Left lobe of liver (tissue), 2 donors: ENCODE measurements at regions not wholly inside any gene's neighbourhood (a gene's known extent, or its start where the extent isn't known, plus 50 kb on each side); places are given as distances from the start of the nearest gene placed in this dataset.

Experiments used
- ATAC-seq: fragments of 200-7000 bp; cut with Tn5 transposase; one replicate; pipeline ENCODE4 v1.9.1; 2020; ENCODE audit warnings: mild to moderate bottlenecking, moderate library complexity
- DNase-seq: peaks from one replicate; pipeline ENCODE4 v3.0.0-alpha.2; 2020; ENCODE audit warnings: low spot score
- donor health status: DM: no; HTN: no; CAD: no; lungs with moderate emphysema.
- donor health status: DM: no; HTN: yes; CAD: no.

DNA sequence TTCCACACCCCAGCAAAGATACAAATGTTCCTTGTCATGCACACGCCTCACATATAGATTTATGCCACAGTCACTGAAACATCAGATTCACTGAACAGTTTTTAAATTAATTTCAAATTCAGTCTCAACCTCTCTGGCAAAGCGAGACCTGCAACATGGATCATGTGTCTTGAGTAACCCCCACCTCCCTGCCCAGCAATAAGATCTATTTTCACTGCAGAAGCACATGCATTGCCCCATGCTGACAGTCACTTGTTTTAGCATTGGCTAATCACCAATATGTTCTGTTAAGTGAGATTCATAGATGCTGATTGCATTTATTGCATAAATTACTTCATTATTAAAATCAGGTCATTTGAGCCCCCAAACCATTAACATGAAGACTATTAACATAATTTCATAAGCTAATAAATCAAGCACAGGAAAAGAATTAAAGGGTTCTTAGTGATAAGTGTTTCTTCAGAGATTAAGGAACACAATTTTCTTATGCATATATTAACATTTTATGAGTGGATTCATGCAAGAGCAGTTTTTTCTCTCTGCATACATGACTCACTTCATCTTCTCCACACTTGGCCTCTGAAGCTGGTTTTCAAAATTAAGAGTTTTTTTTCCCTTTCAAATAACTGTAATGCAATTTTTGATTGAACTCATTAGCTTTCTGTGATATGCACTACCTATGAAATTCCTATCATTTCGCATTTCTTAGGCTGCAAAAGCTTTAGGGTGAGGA is 173.2 kb upstream of the SOX4 start:
- ATAC-seq, result no peak

DNA sequence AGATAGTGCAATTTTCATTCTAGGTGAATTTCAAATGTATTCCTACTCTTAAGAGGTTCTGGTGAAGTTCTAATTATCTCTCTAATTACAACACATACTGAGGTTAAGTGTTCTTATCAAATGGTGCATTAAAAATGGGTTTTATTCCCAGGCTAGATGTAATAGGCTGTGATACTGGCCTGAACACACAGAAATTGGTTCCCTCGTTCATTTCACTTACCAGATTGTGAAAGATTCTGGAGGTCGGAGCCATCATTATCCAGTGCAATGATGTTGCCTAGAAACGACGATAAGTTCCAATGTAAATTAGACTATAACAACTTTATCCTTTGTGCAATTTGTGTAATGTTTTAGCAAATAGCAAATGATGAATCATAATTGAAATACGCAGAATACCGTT is 172.6 kb upstream of the SOX4 start:
- DNase-seq, result no peak
- ATAC-seq, result no peak

More for the DNA sequence above, 173.2 kb upstream of the SOX4 start:
- DNase-seq, result no peak

GRCh38 chr6:21423106-21423854 is 170.3 kb upstream of the SOX4 start:
- DNase-seq, result no peak
- ATAC-seq, result no peak

GRCh38 chr6:21426841-21427490 is 166.6 kb upstream of the SOX4 start:
- no peak for ATAC-seq
- DNase-seq, result no peak

- ATAC-seq, result no peak
Measured at GRCh38 chr6:21429291-21429690, 164.3 kb upstream of the SOX4 start.

DNA sequence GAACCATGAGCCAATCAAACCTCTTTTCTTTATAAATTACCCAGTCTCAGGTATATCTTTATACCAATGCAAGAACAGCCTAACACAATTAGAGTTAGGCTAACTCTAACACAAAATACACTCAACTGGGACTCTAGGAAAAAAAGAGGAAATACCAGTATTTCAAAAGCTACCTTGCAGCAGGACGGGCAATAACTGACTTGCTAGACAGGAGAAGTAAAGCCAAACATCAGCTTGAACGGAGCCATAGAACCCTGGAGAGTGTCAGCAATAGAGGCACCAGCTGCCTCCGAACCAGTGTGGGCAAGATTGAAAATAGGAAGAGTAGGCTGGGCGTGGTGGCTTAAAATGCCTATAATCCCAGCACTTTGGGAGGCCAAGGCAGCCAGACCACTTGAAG is 162.0 kb upstream of the SOX4 start:
- no peak for DNase-seq
- ATAC-seq, result no peak

More at GRCh38 chr6:21429291-21429690, 164.3 kb upstream of the SOX4 start:
- DNase-seq, result no peak

DNA sequence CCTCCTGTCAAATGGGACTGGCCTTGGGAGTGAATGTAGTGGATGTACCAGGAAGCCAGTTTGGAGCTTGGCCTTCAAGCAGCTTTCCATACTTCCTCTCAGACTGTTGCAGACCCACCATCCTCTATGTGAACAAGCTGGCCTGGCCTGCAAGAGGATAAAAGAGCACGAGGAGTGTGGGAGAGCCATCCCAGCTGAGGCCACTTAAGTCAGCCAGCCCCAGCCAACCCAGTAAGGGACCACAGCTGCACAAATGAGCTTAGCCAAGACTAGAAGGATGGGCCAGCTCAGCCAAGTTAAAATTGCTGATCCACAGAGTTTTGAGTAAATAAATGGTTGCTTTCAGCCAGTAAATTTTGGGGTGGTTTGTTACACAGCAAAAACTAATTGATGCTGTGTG is 156.9 kb upstream of the SOX4 start:
- DNase-seq, result no peak
- ATAC-seq, result no peak

- no peak for DNase-seq
Measured at GRCh38 chr6:21437581-21437980, 156.0 kb upstream of the SOX4 start.

DNA sequence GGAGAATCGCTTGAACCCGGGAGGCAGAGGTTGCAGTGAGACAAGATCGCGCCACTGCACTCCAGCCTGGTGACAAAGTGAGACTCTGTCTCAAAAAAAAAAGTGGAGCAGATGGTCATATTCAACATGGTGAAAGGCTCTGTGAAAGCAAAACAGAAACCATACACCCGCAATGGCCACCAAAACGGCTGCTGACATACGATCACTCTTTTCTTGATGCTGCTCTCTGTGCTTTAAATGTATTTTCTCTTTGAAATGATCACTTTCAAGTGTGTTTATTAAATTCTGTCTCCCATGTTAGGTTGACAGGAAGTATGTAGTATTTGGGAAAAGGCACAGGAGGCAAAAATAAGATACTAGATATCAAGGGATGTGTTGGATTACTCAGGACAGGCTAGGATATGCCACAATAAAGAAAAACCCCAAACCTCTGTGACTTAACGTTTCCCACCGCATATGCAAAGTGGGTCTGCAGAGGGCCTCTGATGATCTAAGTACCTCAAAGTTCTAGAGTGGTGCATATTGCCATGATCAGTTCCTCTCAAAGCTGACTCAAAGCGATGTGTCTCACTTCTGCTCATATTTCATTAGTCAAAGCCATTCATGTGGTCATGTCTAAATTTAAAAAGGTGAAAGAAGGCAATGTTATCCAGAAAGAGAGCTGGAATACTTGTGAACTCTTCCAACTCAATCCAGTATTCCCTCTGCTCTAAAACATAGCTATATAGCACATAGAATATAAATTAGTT is 155.1 kb upstream of the SOX4 start:
- no peak for ATAC-seq
- DNase-seq, result no peak

More at GRCh38 chr6:21437581-21437980, 156.0 kb upstream of the SOX4 start:
- ATAC-seq, result no peak

GRCh38 chr6:21438986-21439352 is 154.6 kb upstream of the SOX4 start:
- DNase-seq (no peak), ATAC-seq (no peak)

- DNase-seq (no peak), ATAC-seq (no peak)
Measured at GRCh38 chr6:21441386-21441785, 152.2 kb upstream of the SOX4 start.

DNA sequence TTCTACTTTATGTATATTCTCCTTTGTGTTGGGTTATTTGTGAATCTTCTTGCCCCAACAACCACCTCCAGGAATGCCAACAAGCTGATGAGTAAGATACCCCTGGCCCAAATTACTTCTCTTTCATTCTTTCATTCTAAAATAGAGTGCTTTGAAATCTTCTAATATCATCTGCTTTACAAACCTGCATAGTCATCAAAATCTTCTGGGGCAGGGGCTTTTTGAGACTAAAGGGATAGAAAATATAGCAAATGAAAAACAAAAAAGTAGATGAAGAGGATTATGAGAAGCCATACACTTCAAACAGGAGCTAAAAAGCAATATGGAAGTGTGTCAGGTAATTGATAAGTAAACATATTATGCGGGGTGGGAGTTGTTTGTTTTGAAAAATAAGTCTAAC is 150.7 kb upstream of the SOX4 start:
- DNase-seq (no peak), ATAC-seq (no peak)

- DNase-seq (no peak), ATAC-seq (no peak)
Measured at GRCh38 chr6:21444711-21445260, 148.8 kb upstream of the SOX4 start.

- DNase-seq (no peak), ATAC-seq (no peak)
Measured at GRCh38 chr6:21447987-21448386, 145.6 kb upstream of the SOX4 start.

DNA sequence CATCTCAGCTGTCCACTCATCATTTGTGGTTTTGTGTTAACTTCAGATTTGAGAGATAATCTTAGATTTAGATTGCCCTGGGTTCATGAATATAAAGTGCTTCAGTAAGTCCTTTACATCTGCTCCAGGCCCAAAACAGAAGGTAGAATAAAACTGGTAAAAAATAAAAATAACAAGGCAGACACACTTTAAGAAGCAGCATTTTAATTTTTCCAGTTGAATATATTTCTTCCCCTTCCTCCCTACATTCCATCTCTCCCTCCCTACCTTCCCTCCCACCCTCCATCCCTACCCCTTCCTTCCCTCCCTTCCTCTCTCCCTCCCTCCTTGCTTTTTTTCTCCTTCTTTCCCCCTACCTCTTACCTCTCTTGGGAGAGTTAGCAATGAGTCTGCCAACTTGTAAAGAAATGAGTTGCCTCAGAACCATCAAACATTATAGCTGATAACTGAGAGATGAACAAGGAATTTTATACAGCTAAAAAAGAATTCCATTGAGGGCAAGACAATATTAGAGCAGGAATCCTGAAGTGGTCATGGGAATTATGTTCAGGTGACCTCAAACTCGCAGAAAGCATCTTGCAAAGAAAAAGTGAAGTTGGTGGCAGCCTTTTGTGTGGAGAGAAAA is 145.0 kb upstream of the SOX4 start:
- DNase-seq, result no peak
- no peak for ATAC-seq

GRCh38 chr6:21450149-21450548 is 143.4 kb upstream of the SOX4 start:
- ATAC-seq, result no peak

GRCh38 chr6:21450628-21451027 is 142.9 kb upstream of the SOX4 start:
- ATAC-seq, result no peak
- DNase-seq, result no peak

More at GRCh38 chr6:21450149-21450548, 143.4 kb upstream of the SOX4 start:
- no peak for DNase-seq

GRCh38 chr6:21451546-21452013 is 142.0 kb upstream of the SOX4 start:
- DNase-seq (no peak), ATAC-seq (no peak)

- no peak for ATAC-seq
- DNase-seq, result no peak
Measured at GRCh38 chr6:21454262-21454661, 139.3 kb upstream of the SOX4 start.

DNA sequence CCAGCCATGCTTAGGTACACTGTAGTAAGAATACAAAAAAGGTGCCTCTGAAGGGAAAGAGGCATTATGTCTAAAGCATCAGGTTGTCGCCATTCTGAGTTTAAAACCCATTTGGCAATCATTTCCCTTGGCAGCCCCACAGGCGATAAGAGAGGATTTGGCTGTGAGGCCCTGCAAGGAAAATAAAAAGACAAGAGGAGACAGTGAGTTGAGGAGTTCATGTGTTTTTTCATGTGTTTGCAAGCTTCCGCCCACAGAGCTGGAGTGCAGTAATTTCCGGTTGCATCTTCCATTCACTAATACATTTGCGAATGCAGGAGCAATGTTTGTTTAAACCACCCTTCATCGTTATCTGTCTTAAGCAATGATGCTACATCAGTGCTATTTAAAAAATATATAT is 138.5 kb upstream of the SOX4 start:
- ATAC-seq, result no peak
- no peak for DNase-seq
